ENCODE measurements at regions not wholly inside any gene's neighbourhood (a gene's known extent, or its start where the extent isn't known, plus 50 kb on each side); places are given as distances from the start of the nearest gene placed in this dataset.

- Histone ChIP-seq H3K18ac (ENCODE audit: extremely low read depth, low read length) (no peak overlapping the region), H3K4me2 (ENCODE audit: insufficient read depth in 1 of 2, low read depth in 2 of 2, low read length in 2 of 2) (no peak overlapping the region), H3K56ac (replicated peaks; ENCODE audit: insufficient read length, low read depth, low read length) (no peak overlapping the region), H3K27me3 (replicated peaks in 1 of 4; ENCODE audit: control insufficient read depth in 3 of 4, extremely low read depth in 1 of 4, insufficient read depth in 3 of 4, low read length in 3 of 4) (no peaks in the 10 kb centered on the region), H3K4ac (replicated peaks; ENCODE audit: insufficient read length, low read depth, low read length) (no peak overlapping the region), H3K23me2 (ENCODE audit: low read depth, low read length) (no peaks in the 10 kb centered on the region), H3K79me1 (ENCODE audit: low read depth, low read length) (no peaks in the 10 kb centered on the region), H4K8ac (ENCODE audit: extremely low read depth, insufficient read depth, low read length) (no peak overlapping the region), H2BK120ac (replicated peaks; ENCODE audit: low read depth, low read length) (no peak overlapping the region), H2BK5ac (ENCODE audit: low read depth, low read length) (no peak overlapping the region), H2AK5ac (ENCODE audit: low read depth, low read length) (no peak overlapping the region), H3K27ac (ENCODE audit: low read depth, low read length) (no peak overlapping the region), H3K14ac (ENCODE audit: insufficient read length) (no peak overlapping the region), H3K9ac (replicated peaks in 1 of 4; ENCODE audit: extremely low read depth in 1 of 4, low read depth in 3 of 4, low read length in 3 of 4) (no peak overlapping the region), H2BK15ac (ENCODE audit: low read length) (no peak overlapping the region), H3K9me3 (ENCODE audit: insufficient read depth in 2 of 2, low read depth in 1 of 2, low read length in 1 of 2) (no peaks in the 10 kb centered on the region), H3K4me1 (replicated peaks in 1 of 4; ENCODE audit: control insufficient read depth in 3 of 4, insufficient read depth in 4 of 4, low read length in 3 of 4) (no peaks in the 10 kb centered on the region), H4K91ac (replicated peaks; ENCODE audit: insufficient read length, low read length) (no peak overlapping the region), H4K20me1 (replicated peaks in 1 of 2; ENCODE audit: control insufficient read depth in 1 of 2, insufficient read depth in 2 of 2, low read length in 2 of 2) (no peaks in the 10 kb centered on the region), H2BK12ac (ENCODE audit: low read depth, low read length) (no peak overlapping the region), H4K5ac (ENCODE audit: insufficient read length, low read depth, low read length) (no peak overlapping the region), H3K36me3 (ENCODE audit: control insufficient read depth in 2 of 4, insufficient read depth in 4 of 4, low read length in 3 of 4) (no peaks in the 10 kb centered on the region), H2BK20ac (ENCODE audit: low read length) (no peak overlapping the region), H3K79me2 (ENCODE audit: control insufficient read depth in 1 of 2, insufficient read depth in 2 of 2, low read length in 2 of 2) (no peaks in the 10 kb centered on the region), H2AFZ (ENCODE audit: low read length) (no peak overlapping the region), H3K4me3 (ENCODE audit: extremely low read depth in 1 of 4, insufficient read depth in 2 of 4, low read depth in 3 of 4, low read length in 4 of 4) (no peak overlapping the region), H3K23ac (ENCODE audit: insufficient read length) (no peak overlapping the region)
- ChIA-PET POLR2A (ENCODE audit: partially characterized antibody) (interaction anchor here (1.4 kb wide), 1 partner anchor 237 kb away, joined by 3 read pairs; the partner anchor contains the start of gene ZBTB37), CTCF (ENCODE audit: partially characterized antibody) (interaction anchor here (0.6 to 1.6 kb wide), 3 partner anchors 10 to 673 kb away, joined by 3 to 8 read pairs (median 3); no protein-coding TSS in a partner anchor)
- DNase-seq (ENCODE audit: low read depth in 1 of 2, low spot score in 2 of 2) = no peak
- TF ChIP-seq JUN (IDR thresholded peaks at IDR 0.05; ENCODE audit: low read depth, low read length) = no peak
- TF ChIP-seq KDM5A (IDR thresholded peaks at IDR 0.05; ENCODE audit: low read length) = no peak
- no peak for FAIRE-seq
- WGBS, 2 experiments (ENCODE audit: extremely low coverage in 1 of 2, insufficient coverage in 1 of 2, insufficient read length in 1 of 2, insufficient replicate concordance in 2 of 2, low coverage in 1 of 2, low lambda C conversion rate in 2 of 2, missing lambda C conversion rate in 1 of 2) = 84% methylated on average over 8 of the region's 8 CpGs; no CpG with 5 or more reads in 1 of the 2 experiments
Observed at GRCh38 chr1:174105086-174105485, 54.2 kb upstream of the RABGAP1L start.
